Stimulated activated CD4-positive, alpha-beta T cell treated with anti-CD3 and anti-CD28 coated beads, Interleukin-1b, Interleukin-23, amount 100 ng/mL, for 4 hours (primary cell): ENCODE measurements at regions not wholly inside any gene's neighbourhood (a gene's known extent, or its start where the extent isn't known, plus 50 kb on each side); places are given as distances from the start of the nearest gene placed in this dataset.

Experiments
- DNase-seq, 2 donors: peaks; one replicate each; pipeline ENCODE4 v3.0.0-alpha.2; 2020; ENCODE audit warnings: low read depth in 2 of 2

DNA sequence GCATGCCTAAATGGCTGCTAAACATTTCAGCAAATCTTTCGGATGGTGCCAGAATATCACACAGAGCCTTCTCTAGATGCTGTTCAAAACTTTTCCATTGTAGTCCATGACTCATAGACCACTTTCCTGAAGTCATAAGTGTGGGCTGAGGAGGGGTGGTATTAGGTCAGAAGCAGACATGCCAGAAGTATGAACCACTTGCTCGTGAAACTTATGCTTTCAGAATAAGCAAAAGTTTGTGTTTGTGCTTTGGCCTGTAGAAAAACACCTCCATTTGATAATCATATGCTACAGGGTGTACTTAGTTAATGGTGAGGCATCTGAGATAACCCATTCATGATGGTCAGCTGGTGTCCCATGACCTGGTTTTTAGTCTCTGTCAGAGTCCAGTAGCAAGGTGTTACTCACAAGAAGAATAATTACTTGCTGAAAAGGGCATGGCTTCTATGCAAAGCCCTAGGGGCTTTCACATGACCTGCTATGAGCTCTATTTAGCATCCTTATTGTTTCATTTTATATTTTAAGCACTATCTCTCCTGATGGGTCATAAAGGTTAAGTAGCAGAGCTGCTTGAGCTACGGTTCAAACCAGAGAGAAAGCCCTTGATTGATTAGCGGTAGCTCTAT is 183.1 kb upstream of the IVNS1ABP start:
- DNase-seq = no peak

DNA sequence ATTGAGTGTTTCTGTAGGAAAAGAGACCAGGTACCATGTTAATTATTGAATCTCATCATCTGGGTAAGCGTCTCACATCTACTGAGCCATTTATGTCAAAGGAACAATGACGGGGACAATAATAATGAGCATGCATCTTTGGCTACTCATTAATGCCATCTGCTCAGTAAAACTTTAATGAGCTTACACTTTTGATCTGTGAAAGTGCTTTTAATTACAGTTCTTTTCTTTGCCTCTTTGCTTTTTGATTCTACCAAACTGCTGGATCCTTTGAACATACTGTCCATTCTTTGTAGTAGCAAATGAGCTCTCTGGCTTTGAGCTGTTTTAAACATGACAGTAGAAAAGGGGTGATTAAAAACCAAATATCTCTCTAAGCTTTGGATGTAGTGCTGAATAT is 181.2 kb upstream of the IVNS1ABP start:
- no peak for DNase-seq

DNA sequence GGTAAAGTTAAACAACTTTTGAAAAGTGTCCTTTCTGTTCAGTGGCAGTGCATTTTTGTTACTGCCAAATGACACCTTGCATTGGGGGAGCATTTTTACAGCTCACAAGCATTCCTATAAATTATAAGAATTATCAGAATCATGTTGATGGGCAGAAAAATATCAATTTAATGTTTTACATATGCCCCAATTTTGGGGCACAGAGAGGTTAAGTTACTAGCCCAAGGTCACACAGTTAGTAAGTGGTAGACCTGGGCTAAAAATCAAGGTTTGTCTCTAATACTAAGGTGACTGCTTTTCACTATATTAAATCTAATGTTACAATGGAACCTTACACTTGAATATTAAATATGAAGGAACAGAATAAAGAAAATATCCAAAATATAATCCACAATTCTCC is 180.1 kb upstream of the IVNS1ABP start:
- no peak for DNase-seq

DNA sequence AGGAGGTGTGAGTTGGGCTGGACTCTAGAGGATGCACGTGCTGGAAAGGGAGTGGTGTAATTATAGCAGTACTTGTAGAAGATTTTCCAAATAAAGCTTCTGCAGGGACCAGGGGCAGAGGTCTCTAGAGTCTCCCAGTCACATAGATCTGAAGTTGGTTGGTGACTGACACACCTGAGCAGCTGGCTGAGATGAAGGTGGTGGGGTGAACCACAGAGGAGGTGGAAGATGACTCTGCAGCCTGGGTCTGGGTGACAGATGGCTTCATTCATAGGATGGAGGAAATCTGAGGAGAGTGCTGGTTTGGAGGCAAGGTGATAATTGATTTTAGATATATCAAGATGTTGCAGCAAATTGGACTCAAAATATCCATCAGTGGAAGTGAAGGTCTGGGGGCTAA is 178.9 kb upstream of the IVNS1ABP start:
- no peak for DNase-seq

DNA sequence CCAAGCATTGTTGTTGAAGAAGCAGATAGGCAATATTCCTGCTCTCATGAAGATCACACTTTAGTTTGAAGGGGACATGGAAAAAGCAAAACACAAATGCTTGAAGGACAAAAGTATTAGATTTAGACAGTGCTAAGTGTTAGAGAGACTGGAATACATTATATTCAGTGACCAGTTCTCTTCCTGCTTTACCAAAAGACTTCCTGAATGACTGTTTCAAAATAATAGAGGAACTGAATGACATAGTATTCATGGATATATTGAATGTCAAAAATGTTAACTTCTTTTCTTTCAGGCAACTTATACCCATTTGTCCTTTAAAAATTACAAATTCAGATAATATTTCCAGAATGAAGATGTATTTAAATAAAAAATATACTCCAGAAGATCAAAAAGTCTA is 178.0 kb upstream of the IVNS1ABP start:
- DNase-seq = no peak

DNA sequence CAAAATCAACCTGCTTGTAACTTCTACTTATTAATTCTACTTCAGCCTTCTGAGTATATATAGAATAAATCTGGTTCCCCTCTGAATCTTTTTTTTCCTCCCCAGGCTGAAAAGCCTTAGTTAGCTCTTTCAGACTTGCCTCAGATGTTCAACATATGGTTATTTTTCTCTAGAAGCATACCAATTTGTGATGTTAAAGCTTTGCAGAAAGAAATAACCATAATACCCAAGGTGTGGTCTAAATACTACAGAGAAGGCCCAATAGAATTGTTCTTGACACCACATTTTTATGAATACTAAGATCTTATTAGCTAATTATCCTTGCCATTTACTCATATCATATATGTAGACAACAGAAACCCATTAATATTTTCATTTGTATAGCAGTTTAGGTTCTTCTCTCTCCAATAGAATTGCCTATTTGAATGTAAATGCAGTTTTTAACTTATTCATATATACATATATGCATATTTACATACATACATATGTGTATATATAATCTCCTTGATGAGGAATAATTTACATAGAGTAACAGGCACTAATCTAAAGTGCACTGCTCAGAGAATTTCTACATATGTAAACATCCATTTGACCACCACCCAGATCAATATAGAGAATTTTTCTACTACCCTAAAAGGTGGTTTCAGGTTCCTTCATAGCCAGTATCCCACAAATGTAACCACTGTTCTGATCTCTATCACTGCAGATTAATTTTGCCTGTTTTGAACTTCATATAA is 175.2 kb upstream of the IVNS1ABP start:
- DNase-seq = no peak

- no peak for DNase-seq
Measured at GRCh38 chr1:185491604-185492003, 174.6 kb upstream of the IVNS1ABP start.

DNA sequence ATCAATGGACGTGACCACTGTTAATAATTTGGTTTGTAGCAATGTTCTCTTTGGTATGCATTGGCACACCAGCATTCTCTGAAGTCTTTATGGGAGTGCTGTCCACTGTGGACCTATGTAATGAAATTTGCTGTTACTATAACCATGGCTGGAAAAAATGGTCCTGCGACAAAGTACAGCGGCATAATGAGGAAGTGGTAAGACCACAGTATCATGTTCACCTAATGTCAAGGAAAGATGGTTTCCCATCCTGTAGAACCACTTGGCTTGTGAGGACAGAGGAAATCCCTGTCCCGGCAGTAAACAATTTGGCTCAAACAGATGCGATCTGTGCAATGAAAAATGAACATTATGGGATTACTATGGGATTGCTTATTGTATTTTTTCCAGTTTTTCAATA is 173.9 kb upstream of the IVNS1ABP start:
- DNase-seq = no peak

DNA sequence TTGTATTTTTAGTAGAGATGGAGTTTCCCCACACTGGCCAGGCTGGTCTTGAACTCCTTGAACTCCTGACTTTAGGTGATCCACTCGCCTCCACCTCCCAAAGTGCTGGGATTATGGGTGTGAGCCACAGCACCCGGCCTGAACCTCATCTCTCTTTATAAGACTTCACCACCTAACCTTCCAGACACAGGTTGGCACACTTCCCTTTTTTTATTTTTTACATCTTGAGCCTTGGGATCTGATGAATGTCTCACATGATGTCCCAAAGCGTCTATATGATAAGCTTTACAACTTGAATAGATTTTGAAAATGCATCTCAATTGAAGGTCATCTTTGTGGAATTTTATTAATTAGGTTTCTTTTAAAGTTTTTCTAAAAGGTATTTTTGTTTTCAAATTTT is 172.4 kb upstream of the IVNS1ABP start:
- DNase-seq = no peak

DNA sequence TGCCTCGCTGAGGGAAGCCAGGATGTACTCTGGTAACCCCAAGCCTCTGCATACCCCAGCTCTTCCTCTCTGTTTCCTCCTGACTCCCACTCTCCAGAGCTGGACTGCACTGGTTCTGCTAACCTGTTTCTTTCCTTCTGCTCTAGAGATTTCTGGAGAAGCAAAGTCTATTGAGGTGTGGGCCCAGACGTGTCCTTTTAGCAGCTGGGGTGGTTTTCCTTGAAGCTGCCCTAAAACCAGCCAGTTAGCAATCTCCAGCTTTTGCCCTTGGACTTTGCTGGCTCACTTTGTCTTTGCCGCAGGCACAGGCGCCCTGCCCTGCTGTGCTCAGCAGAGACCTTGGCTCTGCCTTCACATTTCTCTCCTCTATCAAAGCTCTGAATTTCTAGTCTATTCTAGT is 171.8 kb upstream of the IVNS1ABP start:
- DNase-seq = no peak

GRCh38 chr1:185487936-185488335 is 170.9 kb upstream of the IVNS1ABP start:
- DNase-seq = no peak

DNA sequence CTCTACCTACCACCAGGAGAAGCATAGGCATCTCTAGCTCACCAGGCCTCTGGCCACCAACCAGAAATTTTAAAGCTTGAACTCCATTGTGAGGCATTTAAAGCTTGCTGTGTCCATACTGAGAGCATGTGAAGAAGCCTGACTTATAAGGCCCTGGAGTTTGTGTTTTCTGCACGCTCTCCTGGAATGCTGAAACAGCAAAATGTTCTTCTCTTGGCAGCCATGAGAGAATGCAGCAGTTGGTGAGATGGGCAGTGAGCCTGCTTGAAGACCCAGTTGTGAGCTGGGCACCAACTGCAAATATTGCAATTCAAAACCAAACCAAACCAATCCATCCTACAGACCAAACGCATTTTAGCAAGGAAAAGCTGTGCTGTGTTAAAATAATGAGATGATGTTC is 170.0 kb upstream of the IVNS1ABP start:
- DNase-seq = no peak

DNA sequence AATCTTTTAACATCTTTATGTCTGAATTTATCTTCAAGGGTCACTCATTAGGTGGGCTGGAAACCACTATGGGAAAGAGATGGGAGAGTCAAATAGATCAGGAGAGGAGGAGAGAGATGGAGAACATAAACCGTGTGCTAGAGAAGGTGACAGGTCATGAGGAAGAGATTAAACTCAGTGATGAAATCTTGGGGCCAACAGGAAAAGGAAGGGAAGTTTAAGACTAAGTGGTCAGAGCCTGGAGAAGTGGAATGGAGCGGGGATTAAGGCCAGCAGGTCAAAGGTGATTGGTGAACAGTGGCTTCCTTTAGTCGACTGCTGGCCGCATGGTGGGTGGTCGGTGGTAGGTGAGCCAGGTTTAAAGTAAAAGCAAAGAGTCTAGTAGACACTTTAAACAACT is 169.3 kb upstream of the IVNS1ABP start:
- no peak for DNase-seq

DNA sequence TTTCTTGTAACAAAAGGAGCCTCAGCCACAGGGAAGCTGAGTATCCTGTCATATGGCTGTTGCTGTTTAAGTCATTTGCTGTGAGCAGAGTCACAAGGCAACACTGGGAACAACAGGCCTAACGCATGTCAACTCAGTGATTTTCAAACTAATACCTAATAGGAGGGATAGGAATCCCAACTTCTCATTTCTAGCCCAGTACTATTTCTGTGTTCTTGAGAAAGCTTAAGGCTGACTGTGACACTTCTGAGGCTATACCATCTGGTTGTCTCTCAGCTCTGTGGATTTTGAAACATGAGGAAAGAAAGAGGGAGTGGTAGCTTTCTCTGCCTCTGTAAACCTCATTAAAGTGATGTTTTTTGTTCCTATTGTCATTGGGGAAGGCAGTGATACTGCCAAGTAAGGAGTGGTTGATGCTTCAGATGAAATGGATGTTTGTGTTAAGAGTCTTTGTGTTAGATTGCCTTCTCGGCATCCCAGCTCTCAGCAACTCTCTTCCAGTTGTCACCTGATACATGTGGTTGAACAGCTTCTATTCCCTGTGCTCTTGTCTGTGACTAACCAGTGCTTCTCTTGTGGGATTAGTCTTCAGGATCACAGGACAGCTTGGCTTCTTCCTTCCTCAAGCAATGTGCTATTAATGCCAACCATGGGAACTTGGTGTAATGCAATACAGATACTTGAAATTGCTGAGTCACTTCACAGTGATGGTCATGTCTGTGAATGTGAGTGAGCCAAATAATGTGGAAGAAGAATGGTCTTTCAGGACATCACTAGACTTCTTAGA is 166.8 kb upstream of the IVNS1ABP start:
- no peak for DNase-seq

DNA sequence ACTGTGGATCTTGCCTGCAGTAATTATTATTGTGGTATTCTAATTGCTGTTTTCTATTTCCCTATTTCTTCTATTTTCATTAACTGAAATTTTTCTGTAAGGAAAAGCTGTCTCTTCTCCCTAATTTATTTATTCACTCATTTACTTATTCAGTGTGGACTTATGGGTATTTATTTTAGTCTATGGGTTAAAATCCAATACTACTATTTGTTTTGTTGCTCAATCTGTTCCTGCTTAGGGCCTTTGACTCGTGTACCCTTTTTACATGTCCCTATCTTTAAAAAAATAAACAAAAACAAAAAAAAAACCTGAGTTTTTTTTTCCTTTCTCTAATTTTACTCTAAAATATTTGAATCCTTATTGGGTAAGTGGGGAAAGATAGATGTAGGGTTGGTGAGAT is 166.2 kb upstream of the IVNS1ABP start:
- DNase-seq = no peak

DNA sequence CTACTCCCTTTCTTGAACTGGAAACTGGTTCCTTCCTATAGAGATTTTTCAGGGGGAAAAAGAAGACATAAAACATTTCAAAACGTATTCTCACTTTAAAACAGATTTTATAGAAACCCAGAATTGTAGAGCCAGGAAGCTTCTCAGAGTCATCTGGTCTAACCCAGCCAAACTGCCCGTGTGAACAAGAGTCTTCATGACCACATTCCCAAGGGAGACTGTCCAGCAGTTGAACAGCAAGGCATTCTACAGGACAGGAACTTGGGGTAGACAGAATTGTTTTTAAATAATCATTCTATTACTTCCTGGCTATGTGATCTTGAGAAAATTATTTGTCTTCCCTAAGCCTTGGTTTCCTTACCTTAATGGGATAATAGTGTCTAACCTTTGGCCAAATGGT is 163.5 kb upstream of the IVNS1ABP start:
- DNase-seq = no peak

DNA sequence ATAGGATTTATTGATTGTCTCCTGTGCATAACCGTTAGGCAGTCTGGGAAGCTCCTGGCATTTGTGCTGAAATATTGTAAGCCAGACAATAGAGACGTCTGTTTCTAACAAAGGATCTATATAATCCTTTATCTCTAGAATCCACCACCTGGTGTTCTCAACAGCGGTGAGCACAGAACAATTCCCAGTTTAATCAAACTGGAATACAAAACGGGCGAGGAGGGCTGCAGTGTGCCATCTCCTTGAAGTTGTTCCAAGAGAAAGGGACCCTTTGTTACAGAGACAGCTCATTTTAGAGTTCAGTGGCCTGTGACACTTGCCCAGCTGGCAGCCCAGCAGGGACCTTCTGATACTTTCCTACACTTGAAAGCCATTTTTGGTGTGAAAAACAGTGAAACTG is 162.8 kb upstream of the IVNS1ABP start:
- DNase-seq = no peak

GRCh38 chr1:185478877-185479276 is 161.8 kb upstream of the IVNS1ABP start:
- DNase-seq = no peak

DNA sequence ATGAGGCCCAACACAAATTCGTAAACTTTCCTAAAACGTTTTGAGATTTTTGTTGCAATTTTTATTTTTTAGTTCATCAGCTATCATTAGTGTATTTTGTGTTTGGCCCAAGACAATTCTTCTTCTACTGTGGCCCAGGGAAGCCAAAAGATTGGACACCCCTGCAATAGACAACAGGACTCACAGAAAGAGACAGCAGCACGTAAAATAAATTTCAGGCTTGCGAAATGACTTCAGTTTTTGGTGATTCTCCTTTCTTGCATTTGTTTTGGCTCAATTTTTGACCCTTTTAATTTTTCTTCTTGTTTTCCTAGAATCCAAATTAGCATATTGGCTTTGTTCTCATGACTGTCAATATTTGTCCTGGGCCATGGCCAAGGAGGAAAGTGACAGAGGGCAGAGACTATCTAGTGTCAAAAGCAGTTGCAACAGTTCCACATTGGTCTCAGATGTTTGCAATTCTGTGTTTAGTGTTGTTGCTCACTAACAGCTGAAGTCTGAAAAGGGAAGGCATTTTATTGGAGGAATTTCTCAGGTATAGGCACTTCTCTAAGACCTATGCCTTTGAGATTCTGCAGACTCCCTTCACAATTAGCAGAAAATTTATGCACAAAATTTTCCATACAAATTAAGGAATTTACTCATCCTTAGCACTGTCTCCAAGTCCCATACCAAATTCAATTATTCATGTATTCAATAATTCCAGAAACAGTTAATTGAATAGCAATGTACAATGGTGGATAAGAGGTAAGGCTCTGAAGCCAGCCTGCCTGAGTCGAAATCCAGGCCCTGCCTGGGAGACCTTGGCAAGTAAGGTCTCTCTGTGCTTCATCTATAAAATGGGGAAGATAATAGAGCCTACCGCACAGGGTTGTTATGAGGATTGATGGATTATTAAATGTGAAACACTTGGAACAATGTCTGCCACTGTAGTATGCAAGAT is 160.9 kb upstream of the IVNS1ABP start:
- no peak for DNase-seq

- no peak for DNase-seq
Measured at GRCh38 chr1:185474440-185475149, 157.6 kb upstream of the IVNS1ABP start.

DNA sequence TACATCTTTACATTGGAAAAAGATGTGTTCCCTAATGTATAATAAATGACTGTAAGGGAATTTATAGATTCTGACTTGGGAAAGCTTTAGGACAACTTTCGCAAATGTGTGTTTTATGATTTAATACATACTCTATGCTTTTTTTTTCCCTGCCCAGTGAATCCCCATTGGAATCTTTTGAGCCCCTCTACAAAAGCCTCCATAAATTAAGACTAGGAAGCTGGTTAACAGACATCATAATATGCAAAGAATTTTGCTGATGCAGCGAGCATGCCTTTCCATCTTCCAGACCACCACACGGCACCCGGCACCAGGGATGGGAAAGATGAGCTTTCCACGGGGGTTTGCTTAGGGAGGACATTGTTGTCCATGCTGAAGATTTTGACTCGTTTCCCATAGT is 156.1 kb upstream of the IVNS1ABP start:
- no peak for DNase-seq
